Endothelial cell of umbilical vein (primary cell): ENCODE measurements at regions not wholly inside any gene's neighbourhood (a gene's known extent, or its start where the extent isn't known, plus 50 kb on each side); places are given as distances from the start of the nearest gene placed in this dataset.

Experiments
- BruUV-seq: library from RNA; stranded (reverse); fragments of 400-500 nt; replicated peaks from 2 replicates; lab custom pipeline; 2021; lab: Mats Ljungman, UMichigan
- CTCF ChIA-PET: fragments of 300-600, 350-600 bp; sonication (Branson Sonifier 250); formaldehyde crosslinking; loops from one replicate; lab custom pipeline; 2021; ENCODE audit warnings: antibody characterized with exemption, inconsistent platforms; lab: Charles Lee
- POLR2A ChIA-PET: fragments of 300-600, 350-600 bp; sonication (Branson Sonifier 250); formaldehyde crosslinking; loops from one replicate; lab custom pipeline; 2021; ENCODE audit warnings: antibody characterized with exemption, inconsistent platforms; lab: Charles Lee
- DNase-seq: peaks from one replicate; pipeline ENCODE4 v3.0.0-alpha.2; 2011; ENCODE audit warnings: low read depth, low spot score
- FAIRE-seq: peaks from 2 replicates; lab custom pipeline; 2011; peaks lifted over from hg19 to GRCh38; lab: Jason Lieb, UNC
- H2AFZ ChIP-seq: 2 replicates; pipeline ENCODE4 v1.6.0; 2012; ENCODE audit warnings: low read depth, low read length, control low read depth, inconsistent platforms
- H3K27ac ChIP-seq: 2 replicates; pipeline ENCODE4 v1.5.1; 2011; ENCODE audit warnings: low read depth, mild to moderate bottlenecking, control low read depth, low read length, moderate library complexity; ENCODE audit not compliant: insufficient read depth
- H3K27me3 ChIP-seq, 2 experiments: 2 replicates each; pipeline versions ENCODE4 v1.6.0 to v1.6.1; 2011; ENCODE audit warnings: low read length in 2 of 2, mixed read lengths in 1 of 2; ENCODE audit not compliant: control insufficient read depth in 2 of 2, insufficient read depth in 2 of 2
- H3K36me3 ChIP-seq, 2 experiments: 2 replicates in 1 of 2; 3 replicates in 1 of 2; pipeline ENCODE4 v1.5.1; 2011; ENCODE audit warnings: low read length in 2 of 2, mild to moderate bottlenecking in 1 of 2, moderate library complexity in 1 of 2; ENCODE audit not compliant: control insufficient read depth in 2 of 2, insufficient read depth in 2 of 2; ENCODE audit errors: extremely low read depth in 1 of 2
- H3K4me1 ChIP-seq: 3 replicates; pipeline ENCODE4 v1.5.1; 2011; ENCODE audit warnings: mild to moderate bottlenecking, low read length; ENCODE audit not compliant: control insufficient read depth, insufficient read depth; ENCODE audit errors: extremely low read depth
- H3K4me2 ChIP-seq: 2 replicates; pipeline ENCODE4 v1.6.1; 2011; ENCODE audit warnings: low read length, control low read depth, mixed read lengths; ENCODE audit not compliant: insufficient read depth
- H3K4me3 ChIP-seq, 3 experiments: fragments of 200-600 bp in 1 of 3; sonication (generic), shearing (Covaris generic) in 1 of 3; replicated peaks in 1 of 3; 2 replicates each; pipeline ENCODE4 v1.5.1; 2011 to 2016; ENCODE audit warnings: control low read depth in 3 of 3, low read length in 3 of 3, mild to moderate bottlenecking in 2 of 3, inconsistent platforms in 1 of 3, low read depth in 1 of 3, moderate library complexity in 1 of 3; ENCODE audit not compliant: insufficient read depth in 1 of 3
- H3K79me2 ChIP-seq: 2 replicates; pipeline ENCODE4 v1.6.0; 2012; ENCODE audit warnings: low read length, inconsistent platforms; ENCODE audit not compliant: control insufficient read depth, insufficient read depth
- H3K9ac ChIP-seq: replicated peaks from 2 replicates; pipeline ENCODE3; 2011; ENCODE audit warnings: low read length, control low read depth; ENCODE audit not compliant: insufficient read depth; ENCODE audit errors: extremely low read depth
- H3K9me1 ChIP-seq: replicated peaks from 3 replicates; pipeline ENCODE4 v1.6.0; 2011; ENCODE audit warnings: mild to moderate bottlenecking, low read length; ENCODE audit not compliant: control insufficient read depth, insufficient read depth; ENCODE audit errors: extremely low read depth
- H3K9me3 ChIP-seq: replicated peaks from 2 replicates; pipeline ENCODE4 v1.5.1; 2012; ENCODE audit warnings: low read length, inconsistent platforms; ENCODE audit not compliant: control insufficient read depth, insufficient read depth
- H4K20me1 ChIP-seq: replicated peaks from 2 replicates; pipeline ENCODE3; 2011; ENCODE audit warnings: mild to moderate bottlenecking, low read length; ENCODE audit not compliant: control insufficient read depth, insufficient read depth; ENCODE audit errors: extremely low read depth
- CTCF ChIP-seq, 2 donors: IDR thresholded peaks; 1 replicate in 1 of 2; 2 replicates in 1 of 2; pipeline ENCODE4 v1.5.1; 2011; ENCODE audit warnings: low read length in 2 of 2, mild to moderate bottlenecking in 2 of 2, moderate library complexity in 2 of 2, control low read depth in 1 of 2, inconsistent platforms in 1 of 2, low read depth in 1 of 2; ENCODE audit not compliant: insufficient read depth in 1 of 2; ENCODE audit errors: extremely low read depth in 1 of 2
- EZH2 ChIP-seq: IDR thresholded peaks from 2 replicates; pipeline ENCODE4 v1.6.1; 2012; ENCODE audit warnings: borderline replicate concordance, low read depth, mild to moderate bottlenecking, moderate library complexity, low read length, inconsistent platforms; ENCODE audit not compliant: severe bottlenecking
- FOS ChIP-seq: IDR thresholded peaks from 2 replicates; pipeline ENCODE4 v1.6.1; 2011; ENCODE audit warnings: mild to moderate bottlenecking, low read length, moderate library complexity, borderline replicate concordance; ENCODE audit not compliant: insufficient read depth
- GATA2 ChIP-seq: IDR thresholded peaks from 2 replicates; pipeline ENCODE4 v1.7.0; 2011; ENCODE audit warnings: low read depth, mild to moderate bottlenecking, moderate library complexity, mixed read lengths, low read length; ENCODE audit not compliant: insufficient read length, insufficient read depth
- JUN ChIP-seq: IDR thresholded peaks from 2 replicates; pipeline ENCODE4 v1.6.1; 2011; ENCODE audit warnings: borderline replicate concordance, low read depth; ENCODE audit not compliant: insufficient read length, insufficient read depth
- MAX ChIP-seq: IDR thresholded peaks from 2 replicates; pipeline ENCODE4 v1.6.1; 2011; ENCODE audit not compliant: insufficient read depth, insufficient read length
- MYC ChIP-seq: IDR thresholded peaks from one replicate; pipeline ENCODE4 v1.6.1; 2011; ENCODE audit warnings: mild to moderate bottlenecking, low read depth, low read length
- POLR2A ChIP-seq: IDR thresholded peaks from 2 replicates; pipeline ENCODE4 v1.6.1; 2012; ENCODE audit warnings: low read depth, mild to moderate bottlenecking, control low read depth, low read length
- POLR2AphosphoS5 ChIP-seq: IDR thresholded peaks from 2 replicates; pipeline ENCODE4 v1.6.1; 2012; ENCODE audit warnings: low read depth, mild to moderate bottlenecking, control low read depth, low read length, moderate library complexity; ENCODE audit not compliant: insufficient read depth
- dilution Hi-C: fragments of 300-500 bp; cut with MboI; formaldehyde crosslinking; loops from one replicate; pipeline ENCODE4 v1.15.0; 2019; ENCODE audit warnings: low sequenced_read_pairs; ENCODE audit not compliant: extremely low pct_ligation_motif_present
- intact Hi-C: fragments of 100-400 bp; cut with micrococcal nuclease; formaldehyde crosslinking; loops from one replicate; pipeline ENCODE4 v1.10.0; 2022

- ChIA-PET POLR2A (no interaction called here), CTCF (no interaction called here)
- Histone ChIP-seq H3K4me3 (no peak overlapping the region), H4K20me1 (no peaks in the 10 kb centered on the region), H3K4me1 (no peaks in the 10 kb centered on the region), H3K9me1 (no peaks in the 10 kb centered on the region), H3K4me2 (no peak overlapping the region), H3K36me3 (no peaks in the 10 kb centered on the region), H3K27me3 (peaks cover 2% of the 10 kb centered on the region in 2 experiments), H3K9ac (no peak overlapping the region), H2AFZ (no peak overlapping the region), H3K79me2 (no peaks in the 10 kb centered on the region), H3K9me3 (no peaks in the 10 kb centered on the region), H3K27ac (no peak overlapping the region)
- FAIRE-seq (no peak), DNase-seq (no peak)
- no TSS peak for BruUV-seq
- intact Hi-C loops: no loop called here
- TF ChIP-seq CTCF (IDR thresholded peaks at IDR 0.05; ENCODE audit: extremely low read depth in 1 of 2, insufficient read depth in 1 of 2, low read depth in 1 of 2, low read length in 2 of 2): no peak
- TF ChIP-seq EZH2: no peak
- TF ChIP-seq MYC: no peak
- no peak for TF ChIP-seq POLR2AphosphoS5
- no peak for TF ChIP-seq MAX
- no peak for TF ChIP-seq FOS
- no peak for TF ChIP-seq JUN
- no peak for TF ChIP-seq GATA2
- no peak for TF ChIP-seq POLR2A
- dilution Hi-C loops: no loop called here
These were observed 71.6 kb upstream of the C1orf21 start for GRCh38 chr1:184315254-184315653.
